Nucleus accumbens (tissue), 56 donors: ENCODE measurements at regions not wholly inside any gene's neighbourhood (a gene's known extent, or its start where the extent isn't known, plus 50 kb on each side); places are given as distances from the start of the nearest gene placed in this dataset.
"Not testable (repeated sequence)": the region's sequence is repeated elsewhere in the genome, so short reads cannot be mapped to it uniquely, and the experiment has no call there.

Experiments
- DNase-seq, 56 donors: peaks; one replicate each; lab custom pipeline; 2025; lab: John Stamatoyannopoulos, UW

GRCh38 chr11:69945157-69945556 is 125.9 kb upstream of the FGF3 start:
- DNase-seq: no peak

- no peak for DNase-seq
Observed at GRCh38 chr11:69947059-69947792, 128.0 kb upstream of the FGF3 start.

- no peak for DNase-seq
Observed at GRCh38 chr11:69947793-69948255, 128.6 kb upstream of the FGF3 start.

GRCh38 chr11:69948256-69949141 is 129.3 kb upstream of the FGF3 start:
- no peak for DNase-seq

GRCh38 chr11:69949327-69949726 is 128.8 kb upstream of the ANO1 start:
- no peak for DNase-seq

GRCh38 chr11:69950120-69950519 is 128.0 kb upstream of the ANO1 start:
- no peak for DNase-seq

- DNase-seq: no peak
Observed at GRCh38 chr11:69950621-69951020, 127.5 kb upstream of the ANO1 start.

GRCh38 chr11:69951821-69952220 is 126.3 kb upstream of the ANO1 start:
- DNase-seq: no peak

- DNase-seq: not testable (repeated sequence)
Observed at GRCh38 chr11:69952229-69952975, 125.7 kb upstream of the ANO1 start.

- DNase-seq: no peak
Observed at GRCh38 chr11:69953356-69953755, 124.8 kb upstream of the ANO1 start.

- DNase-seq: no peak
Observed at GRCh38 chr11:69954756-69955155, 123.4 kb upstream of the ANO1 start.

GRCh38 chr11:69956669-69957190 is 121.4 kb upstream of the ANO1 start:
- DNase-seq: no peak

- DNase-seq: no peak
Observed at GRCh38 chr11:69957849-69958248, 120.3 kb upstream of the ANO1 start.

- no peak for DNase-seq
Observed at GRCh38 chr11:69958308-69958707, 119.8 kb upstream of the ANO1 start.

- DNase-seq: no peak
Observed at GRCh38 chr11:69959461-69959860, 118.7 kb upstream of the ANO1 start.

GRCh38 chr11:69961738-69962137 is 116.4 kb upstream of the ANO1 start:
- no peak for DNase-seq

- DNase-seq: peak in 1 of 56 donors; percentile 5
Observed at GRCh38 chr11:69962152-69962551, 116.0 kb upstream of the ANO1 start.

GRCh38 chr11:69963533-69964246 is 114.4 kb upstream of the ANO1 start:
- no peak for DNase-seq

- no peak for DNase-seq
Observed at GRCh38 chr11:69964247-69964643, 113.9 kb upstream of the ANO1 start.
